ENCODE measurements at regions not wholly inside any gene's neighbourhood (a gene's known extent, or its start where the extent isn't known, plus 50 kb on each side); places are given as distances from the start of the nearest gene placed in this dataset.
A peak's percentile ranks its signal among the peaks of the same experiment; 100 is the strongest.
"Not testable (repeated sequence)": the region's sequence is repeated elsewhere in the genome, so short reads cannot be mapped to it uniquely, and the experiment has no call there.

DNA sequence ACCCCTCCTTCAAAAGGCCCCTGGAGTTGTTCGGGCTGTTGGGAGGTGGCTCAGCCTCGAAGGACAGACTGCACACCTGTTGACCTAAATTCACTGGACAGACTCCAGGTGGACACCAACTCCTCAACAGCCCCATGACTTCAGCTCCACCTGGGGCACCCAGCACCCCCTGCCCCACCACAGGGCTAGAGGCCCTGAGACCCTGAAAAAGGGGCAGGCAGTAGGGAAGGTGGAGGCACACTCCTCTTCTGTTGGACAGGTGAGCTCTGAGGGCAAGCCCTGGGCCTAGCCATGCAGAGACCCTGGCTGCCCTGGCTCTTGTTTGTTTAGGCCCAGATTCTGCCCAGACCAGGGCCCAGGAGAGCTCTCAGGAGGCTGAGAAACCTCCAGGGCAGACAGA, 409.7 kb upstream of the CAMK1G start:
- not testable (repeated sequence) for DNase-seq (ENCODE audit: low spot score)

DNA sequence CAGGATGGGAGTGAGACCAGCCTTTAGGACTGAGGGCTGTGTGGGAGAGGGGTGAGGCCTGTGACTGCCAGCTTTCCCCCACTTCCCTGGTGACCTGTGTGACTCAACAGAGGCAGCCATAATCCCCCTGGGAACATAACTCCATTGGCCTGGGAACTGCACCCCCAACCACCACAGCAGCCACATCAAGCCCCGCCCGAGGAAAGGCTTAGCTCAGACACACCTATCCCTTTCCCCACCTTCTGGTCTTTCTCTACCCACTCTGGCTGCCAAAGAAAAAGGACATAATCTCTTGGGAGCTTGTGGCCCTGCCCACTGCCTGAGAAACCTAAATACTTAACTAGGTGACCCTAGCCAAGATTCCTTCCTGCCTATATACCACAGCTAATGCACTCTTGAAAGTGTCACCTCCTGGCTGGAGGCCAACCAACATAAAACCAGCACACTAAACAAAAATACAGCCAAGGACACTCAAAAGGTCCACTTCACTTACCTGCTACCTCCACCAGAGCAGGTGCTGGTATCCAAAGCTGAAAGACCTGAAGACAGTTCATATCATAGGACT, 406.6 kb upstream of the CAMK1G start:
- no peak for DNase-seq (ENCODE audit: low spot score)

DNA sequence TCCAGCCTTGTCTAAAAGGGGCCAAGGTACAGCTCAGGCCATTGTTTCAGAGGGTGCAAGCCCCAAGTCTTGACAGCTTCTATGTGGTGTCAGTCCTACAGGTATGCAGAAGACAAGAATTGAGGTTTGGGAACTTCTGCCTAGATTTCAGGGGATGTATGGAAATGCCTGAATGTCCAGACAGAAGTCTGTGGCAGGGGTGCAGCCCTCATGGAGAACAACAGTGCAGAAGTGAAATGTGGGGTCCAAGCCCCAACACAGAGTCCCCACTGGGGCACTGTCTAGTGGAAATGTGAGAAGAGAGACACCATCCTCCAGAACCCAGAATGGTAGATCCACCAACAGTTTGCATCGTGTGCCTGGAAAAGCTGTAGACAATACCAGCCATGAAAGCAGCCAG, 400.3 kb upstream of the CAMK1G start:
- DNase-seq (ENCODE audit: low spot score): no peak

DNA sequence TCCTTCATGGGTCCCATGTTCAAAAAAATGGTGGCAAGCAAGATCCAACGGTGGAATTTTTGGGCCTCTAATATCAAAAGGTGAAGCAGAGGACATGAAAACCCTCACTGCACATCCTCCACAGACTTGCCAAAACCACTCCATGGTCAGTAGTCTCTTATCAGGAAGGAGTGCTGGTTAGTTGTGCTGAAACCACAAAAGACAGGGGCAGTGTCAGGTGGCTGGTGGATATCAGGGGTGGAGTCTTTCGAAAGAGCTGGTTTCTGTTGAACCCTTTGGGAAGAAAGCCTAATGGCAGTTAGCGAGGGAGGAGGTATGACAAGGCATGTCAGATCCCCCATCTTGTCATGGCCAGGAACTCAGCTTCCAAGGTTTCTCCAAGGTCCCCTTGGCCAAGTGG, 395.9 kb upstream of the CAMK1G start:
- no peak for DNase-seq (ENCODE audit: low spot score)

DNA sequence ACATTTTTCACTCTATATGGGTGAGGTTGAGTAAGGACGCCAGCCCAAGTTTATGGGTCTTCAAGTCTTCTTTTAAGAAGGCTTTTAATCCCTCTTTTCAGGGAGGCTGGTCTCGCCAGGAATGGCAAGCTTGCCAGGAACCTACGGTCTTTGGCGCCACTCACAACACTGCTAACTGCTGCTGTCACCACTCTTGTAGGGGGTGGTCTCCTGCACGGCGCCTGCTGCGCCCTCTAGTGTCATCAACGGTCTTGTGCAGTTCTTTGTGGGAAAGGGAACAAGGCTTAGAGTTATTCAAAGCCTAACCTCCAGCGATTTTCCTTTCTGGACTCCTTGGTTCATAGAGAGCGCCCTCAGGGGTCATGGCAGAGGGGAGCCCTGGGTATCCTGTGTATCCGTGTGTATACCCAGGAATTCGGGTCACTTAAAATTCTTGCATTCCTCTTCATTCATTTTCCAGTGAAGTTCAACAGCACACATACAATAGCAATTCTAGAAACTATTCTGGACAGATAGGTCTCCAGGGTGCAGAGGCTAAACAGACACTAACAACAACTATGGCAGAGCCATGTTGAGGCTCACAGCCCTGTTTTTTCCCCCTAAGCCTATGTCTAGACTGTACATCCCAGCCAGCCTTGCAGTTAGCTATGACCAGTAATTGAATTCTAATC, 392.8 kb upstream of the CAMK1G start:
- DNase-seq (ENCODE audit: low spot score): peak; percentile 35

DNA sequence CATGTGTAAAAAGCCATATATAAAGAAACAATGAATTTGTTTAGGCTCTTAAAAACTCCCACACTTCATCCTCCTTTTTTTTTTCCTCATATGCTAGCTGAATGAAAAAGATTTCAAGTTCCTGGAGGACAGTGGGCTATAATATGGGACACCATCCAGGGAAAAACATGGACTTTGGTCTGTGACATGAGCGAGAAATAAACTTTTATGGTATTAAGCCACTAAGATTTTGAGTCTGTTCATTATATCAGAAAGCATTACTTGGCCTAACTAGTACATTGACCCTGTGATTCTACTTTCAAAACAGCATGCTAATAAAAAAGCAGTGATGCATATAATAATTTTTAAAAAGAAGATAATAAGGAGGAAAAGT, 392.3 kb upstream of the CAMK1G start:
- no peak for DNase-seq (ENCODE audit: low spot score)

DNA sequence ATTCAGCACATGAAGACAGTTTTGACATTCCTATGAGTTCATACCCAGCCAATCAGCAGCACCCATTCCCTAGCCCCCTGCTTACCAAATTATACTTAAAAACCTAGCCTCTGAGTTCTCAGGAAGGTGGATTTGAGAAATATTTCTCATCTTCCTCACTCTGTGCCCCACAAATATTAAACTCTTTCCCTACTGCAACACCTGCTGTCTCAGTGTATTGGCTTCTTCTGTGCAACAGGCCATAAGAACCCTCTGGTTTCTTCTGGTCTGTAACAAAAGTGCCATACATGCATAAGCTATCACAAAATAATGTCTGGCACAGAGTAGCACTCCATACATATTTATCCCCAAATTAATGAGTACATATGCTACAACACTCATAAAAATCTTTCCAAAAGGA, 387.4 kb upstream of the CAMK1G start:
- DNase-seq (ENCODE audit: low spot score): no peak

DNA sequence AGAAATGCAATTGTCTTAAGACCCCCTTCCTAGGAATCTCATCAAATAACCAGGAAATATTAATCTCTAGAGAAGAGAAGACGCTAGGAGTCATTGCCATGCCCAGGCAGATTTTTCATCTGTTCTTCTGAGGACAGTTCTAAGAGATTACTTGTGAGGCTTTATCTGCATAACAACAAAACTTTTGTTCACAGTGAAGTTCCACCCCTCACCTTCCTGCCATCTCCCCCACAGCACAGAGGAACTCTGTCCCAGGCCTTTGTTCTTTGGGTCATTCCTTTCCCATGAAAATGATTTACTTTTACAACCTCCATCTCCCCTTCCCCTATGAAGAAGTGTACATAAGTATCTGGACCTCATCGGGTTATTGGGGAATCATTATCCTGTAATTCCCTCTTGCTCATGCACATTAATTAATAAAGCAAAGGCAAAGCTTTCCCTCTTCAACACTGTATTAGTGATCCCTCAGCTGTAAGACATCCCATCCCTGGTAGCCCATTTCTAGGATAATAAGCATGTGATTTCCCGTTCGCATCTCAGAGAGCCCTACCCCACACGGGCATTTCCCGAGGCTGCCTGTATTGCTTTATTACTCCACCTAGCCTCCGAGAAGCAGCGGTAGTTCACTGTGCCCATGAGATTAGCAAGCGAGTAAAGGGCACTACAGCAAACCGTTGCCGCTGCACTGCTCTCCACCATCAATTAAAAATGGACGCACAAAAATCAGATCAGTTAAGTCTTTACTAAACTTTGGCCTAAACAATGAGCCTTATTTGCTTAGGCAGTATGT, 384.4 kb upstream of the CAMK1G start:
- no peak for DNase-seq (ENCODE audit: low spot score)

DNA sequence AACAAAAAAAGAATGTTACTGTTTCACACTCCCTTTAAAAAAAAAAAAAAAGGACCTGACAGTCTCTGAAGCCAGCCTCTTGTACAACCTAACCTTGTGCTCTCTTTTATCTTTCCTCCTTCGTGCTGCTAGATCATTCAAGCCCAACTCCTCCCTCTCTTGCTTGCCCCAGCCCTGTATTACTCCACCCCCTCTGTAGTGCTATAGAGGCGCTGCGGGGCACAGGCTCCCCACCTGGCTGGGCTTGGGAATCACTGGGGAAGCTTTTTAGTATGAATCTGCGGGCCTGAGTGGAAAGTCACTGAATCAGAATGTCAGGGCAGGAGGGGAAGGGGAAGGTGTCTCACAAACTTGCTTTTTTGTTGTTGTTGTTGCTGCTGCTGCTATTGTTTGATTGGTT, 383.7 kb upstream of the CAMK1G start:
- DNase-seq (ENCODE audit: low spot score): no peak

DNA sequence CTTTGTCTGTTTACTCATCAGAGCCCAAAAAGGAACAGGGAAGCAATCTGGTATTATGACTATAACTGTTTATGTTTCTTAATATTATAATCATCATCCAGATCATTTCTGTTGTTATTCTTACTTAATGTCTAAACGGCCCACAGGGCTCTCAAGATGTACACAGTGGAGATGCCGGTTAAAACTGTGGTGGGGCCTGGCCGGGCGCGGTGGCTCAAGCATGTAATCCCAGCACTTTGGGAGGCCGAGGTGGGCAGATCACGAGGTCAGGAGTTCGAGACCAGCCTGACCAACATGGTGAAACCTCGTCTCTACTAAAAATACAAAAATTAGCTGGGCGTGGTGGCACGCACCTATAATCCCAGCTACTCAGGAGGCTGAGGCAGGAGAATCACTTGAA, 381.2 kb upstream of the CAMK1G start:
- DNase-seq (ENCODE audit: low spot score): not testable (repeated sequence)

DNA sequence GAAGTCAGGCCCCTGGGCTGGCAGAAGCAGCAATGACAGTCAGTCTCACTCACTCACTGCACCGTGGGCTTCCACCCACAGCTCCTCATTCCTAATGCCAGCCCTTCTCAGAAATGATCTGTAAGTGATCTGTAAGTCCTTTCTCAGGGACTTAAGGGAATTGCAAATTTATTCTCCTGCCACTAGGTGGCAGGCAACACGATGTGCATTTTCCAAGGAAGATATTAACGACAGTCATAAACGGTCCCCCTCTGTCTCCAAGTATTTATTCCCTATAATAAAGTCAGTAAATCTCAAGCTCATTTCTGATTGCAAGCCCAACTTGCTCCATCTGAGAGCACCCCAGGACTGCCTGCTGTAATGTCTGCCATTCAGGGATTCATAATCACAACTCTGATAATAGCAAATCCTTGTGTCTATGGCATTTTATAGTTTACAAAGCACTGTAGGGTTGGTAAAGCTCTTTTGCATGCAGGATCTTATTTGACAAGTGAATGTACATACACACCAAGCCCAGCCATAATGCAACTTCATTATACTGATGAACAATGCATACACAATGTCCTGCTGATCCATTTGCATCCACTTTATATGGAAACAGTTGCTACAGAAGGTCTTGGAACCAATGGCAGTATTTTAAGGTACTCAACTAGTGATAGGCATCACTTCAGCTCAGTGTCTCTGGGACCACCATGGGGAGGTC, 380.5 kb upstream of the CAMK1G start:
- peak; percentile 70 for DNase-seq (ENCODE audit: low spot score)

DNA sequence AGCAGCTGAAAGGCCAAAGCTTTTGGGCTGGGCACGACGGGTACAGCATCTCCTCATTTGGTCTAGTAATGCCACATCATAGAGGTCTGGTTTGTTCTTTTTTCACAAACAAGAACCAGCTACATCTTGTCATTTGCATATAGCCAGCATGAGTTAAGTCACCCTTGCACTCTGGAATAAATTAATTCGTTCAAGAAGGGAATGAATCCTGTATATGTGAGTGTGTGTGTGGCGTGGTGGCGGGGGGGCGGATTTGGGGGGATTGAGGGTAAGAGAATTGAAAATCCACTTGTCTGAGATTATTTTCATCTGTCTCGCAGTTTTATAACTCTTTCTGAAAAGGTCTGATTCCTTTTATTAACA, 380.0 kb upstream of the CAMK1G start:
- no peak for DNase-seq (ENCODE audit: low spot score)

DNA sequence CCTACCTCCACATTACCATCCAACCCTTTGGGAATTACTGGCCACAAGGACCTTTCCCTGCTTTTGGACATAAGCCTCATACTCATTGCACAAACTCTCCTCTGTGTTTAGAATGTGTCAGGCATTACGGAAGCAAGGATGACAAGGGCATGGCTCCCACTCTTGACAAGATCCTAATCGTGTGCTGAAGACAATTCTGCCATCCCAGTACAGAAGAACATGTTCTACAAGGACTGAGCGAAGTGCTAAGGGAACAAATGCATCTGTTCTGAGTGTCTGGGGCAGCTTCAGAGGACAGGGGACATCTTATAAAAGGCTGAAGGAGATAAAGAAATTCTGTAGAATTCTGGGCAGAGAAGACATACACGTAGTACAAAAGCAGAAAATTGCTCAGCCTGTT, 378.5 kb upstream of the CAMK1G start:
- DNase-seq (ENCODE audit: low spot score): no peak

DNA sequence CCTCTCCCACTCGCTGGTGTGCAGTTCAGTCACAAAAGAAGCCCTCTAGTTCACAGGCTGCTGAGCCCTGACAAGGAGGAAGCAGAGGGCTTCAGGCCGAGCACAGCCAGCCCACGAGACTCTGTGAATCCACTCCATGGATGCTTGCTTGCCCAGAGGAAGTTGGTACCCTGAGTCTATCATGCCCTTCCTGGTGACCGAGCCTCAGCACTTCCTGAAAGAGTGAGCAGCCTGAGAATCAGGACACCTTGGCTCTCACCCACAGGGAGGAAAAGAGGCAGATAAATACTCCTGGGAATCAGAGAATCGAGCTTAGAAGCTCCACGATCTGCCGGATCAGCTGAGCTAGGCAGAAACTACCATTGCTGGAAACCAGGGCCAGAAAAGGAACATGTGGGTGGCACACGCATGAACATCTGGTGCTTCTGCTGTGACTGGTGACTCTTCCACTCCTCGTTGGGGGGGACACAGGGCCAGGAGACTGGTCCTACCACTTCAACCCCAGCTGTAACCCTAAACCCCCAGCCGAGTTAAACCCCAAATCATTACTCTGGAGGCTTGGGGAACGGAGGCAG, 376.3 kb upstream of the CAMK1G start:
- peak; percentile 21 for DNase-seq (ENCODE audit: low spot score)

DNA sequence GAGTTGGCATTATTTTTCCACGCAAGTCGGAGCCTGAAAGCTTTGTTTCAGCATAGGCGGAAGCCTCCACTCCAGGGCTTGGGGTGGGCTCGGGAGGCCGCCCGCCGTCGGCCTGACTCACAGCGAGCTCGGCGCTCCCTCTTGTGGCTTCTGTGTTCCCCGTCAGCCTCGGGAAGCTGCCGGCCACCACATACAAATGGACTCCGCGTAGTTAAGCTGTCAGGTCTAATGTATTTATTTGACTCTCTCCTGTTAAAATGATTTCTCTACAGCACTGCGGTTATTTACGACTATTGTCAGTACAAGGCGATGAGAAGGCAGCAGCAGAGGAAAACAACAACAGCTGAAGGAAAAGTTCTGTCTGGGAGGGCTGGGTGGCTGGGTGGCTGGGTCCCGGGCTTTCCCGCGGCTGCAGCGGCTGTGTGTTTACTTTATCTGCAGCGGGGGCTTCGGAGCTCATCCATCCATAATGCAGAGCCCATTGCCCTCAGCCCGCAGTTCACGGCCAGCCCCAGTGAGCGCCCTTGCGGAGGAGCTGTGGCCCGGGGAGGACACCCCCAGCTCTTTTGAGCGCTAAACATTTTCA, 375.7 kb upstream of the CAMK1G start:
- peak; percentile 87 for DNase-seq (ENCODE audit: low spot score)

DNA sequence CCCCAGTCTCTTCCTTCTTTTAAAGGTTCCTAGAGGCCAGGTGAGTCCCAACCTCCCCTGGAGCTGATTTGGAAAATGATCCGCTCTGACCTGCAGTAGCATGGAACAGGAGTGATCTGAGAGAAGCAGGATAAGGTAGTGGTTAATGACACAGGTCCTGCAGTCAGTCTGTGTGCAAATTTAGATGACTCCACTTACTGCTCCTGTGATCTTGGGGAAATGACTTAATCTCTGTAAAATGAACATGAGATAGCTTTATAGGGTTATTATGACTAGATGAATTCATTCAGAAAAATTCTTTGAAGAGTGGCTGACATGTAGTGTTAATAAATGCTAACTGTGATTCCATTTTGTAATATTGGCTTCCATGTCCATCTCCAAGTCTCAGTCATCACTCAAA, 374.9 kb upstream of the CAMK1G start:
- no peak for DNase-seq (ENCODE audit: low spot score)

DNA sequence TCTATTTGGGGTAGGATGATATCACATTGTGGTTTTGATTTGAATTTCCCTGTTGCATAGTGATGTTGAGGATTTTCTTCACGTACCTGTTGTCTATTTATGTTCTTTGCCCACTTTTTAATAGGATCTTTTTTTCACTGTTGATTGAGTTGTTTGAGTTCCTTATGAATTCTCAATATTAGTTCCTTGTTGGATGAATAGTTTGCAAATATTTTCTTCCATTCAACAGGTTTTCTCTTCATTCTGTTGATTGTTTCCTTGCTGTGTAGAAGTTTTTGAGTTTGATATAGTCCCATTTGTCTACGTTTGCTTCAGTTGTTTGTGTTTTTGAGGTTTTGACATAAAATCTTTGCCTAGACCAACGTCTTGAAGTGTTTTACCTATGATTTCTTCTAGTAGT, 369.5 kb upstream of the CAMK1G start:
- DNase-seq (ENCODE audit: low spot score): no peak

DNA sequence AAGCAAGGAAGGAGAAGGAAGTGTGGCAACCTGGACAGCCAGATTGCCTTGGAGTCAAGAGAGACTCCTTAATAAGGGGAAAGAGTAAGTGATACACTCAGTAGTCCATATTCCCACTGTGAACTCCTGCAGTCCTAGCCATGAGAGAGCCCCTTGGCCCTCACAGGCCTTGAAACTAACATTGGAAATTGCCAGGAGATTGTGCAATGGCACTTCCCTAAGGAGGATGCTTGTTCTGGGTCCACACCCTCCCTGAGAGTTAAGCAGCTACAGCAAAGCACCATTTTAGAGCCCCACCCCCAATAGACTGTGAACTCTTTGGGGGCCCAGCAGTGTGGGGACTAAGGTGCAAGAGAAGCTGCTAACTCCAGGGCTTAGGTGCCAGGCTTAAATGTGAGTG, 367.7 kb upstream of the CAMK1G start:
- no peak for DNase-seq (ENCODE audit: low spot score)

DNA sequence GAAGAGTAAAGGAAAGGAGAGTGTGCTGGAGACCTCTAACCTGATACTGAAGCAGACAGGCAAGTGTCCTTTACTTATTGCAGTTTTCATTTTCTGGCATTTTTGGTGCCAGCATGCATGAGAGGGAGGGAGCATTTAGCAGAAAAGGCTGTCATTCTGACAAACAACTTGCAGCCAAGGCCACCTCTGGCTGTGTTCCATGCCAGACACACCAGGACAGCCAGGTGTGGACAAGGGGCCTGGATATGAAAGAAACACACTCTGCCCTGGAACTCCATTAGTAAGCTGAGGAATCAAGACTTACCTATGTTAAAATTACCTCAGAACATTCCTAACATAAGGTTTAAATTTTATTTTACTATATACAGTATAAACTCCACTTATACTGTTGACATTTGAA, 365.4 kb upstream of the CAMK1G start:
- DNase-seq (ENCODE audit: low spot score): no peak

DNA sequence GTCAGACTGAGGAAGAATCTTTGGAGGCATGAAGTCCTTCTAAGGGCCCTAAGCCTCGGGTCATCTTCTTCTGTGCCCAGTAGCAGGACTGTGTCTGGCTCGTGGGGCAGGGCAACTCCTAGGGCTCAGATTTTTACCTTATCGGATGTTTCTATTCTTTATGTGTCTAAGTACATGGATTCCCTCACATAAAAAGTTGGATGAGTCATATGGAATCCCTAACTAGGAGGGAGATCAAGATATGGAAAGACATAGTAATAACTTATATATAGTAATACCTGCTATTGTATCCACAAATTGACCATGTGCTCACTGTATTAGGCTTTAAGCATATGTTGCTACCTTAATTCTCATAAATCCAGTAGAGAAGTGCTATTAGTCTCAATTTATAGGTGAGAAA, 364.5 kb upstream of the CAMK1G start:
- no peak for DNase-seq (ENCODE audit: low spot score)

DNA sequence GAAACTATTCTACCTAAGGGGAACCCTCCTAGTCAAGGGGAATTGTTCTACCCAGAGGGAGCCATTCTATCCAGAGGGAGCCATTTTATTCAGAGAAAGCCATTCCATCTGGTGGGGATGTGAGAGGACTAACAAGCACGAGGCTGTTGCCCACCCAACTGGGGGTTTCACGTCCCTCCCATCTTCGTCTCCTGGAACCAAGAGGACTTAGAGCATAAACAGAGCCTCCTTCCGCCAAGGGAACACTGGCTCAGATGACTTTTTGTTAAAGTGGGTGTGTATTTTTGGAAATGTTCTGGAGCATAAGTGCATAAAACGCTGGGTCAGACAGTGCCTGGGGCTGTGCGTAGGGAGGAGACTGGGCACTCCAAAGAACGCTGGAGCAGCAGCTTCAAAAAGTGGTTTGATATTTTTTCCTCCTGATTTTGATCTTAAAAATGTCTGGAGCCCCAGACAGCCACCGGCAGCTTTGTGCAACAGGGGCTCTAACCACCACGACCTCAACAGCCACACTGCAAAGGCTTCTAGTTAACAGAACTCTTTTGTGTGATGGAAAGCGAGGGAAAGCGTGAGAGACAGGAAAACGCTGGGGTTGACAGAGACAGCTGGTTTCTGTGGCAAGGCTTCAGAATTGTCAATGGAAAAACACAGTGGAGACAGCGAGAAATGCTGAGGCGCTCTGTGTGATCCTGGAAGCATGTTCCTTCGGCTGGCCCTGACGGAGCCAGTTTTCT, 363.6 kb upstream of the CAMK1G start:
- DNase-seq (ENCODE audit: low spot score): no peak

DNA sequence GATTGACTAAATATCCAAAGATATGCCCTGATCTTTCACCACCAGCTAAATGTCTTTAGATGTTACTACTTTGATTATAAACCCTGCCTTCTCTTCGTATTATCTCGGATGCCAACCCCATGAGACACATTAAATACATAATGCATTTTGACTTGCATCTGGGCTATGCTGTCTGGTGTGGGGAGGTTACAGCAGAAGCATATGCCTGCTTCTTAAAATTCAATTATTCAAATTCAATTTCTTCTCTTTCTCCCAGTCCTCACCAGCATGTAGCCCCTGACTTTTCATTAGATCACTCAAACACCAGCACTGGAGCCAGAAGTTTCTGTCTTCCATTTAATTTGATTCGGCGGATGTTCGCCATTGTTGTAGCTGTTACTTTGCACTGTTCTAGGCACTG, 360.7 kb upstream of the CAMK1G start:
- DNase-seq (ENCODE audit: low spot score): no peak

All from AG20443 (cell line).